SIG-M5 treated with dmso at 0.1 percent for 504 hours (cell line): ENCODE measurements at regions not wholly inside any gene's neighbourhood (a gene's known extent, or its start where the extent isn't known, plus 50 kb on each side); places are given as distances from the start of the nearest gene placed in this dataset.
"Not testable (repeated sequence)": the region's sequence is repeated elsewhere in the genome, so short reads cannot be mapped to it uniquely, and the experiment has no call there.

ENCODE experiments used
- DNase-seq: peaks from one replicate; lab custom pipeline; 2025; ENCODE audit not compliant: unreplicated experiment; lab: John Stamatoyannopoulos, UW

DNA sequence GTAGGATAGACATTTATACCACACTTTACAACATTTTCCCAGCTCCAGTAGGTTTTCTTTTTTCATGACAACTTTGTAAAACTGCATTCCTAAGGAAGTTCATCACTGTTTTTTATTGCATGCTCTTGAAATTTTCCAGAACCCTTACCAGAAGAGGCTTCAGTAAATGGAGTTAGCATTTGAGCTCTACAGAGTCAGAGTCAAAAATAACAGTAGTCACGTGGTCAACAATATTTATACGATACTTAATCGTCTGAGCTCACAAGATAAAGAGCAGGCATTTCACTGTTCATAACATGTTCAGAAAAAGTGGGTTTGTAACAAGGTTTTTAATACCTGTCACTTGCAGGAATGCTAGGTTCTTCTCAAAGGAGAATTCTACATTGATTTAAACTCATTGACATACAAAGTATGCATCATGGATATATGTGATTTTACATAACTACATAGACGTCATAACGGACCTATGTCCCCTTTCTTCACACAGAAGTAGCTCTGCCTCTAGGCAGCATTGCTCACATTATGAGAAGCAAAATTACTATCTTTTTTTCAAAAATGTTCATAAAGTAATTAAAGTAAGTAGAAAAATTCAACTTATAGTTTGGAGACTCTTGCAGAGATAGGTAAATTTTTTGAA lies 187.0 kb upstream of the COL3A1 start:
- DNase-seq, result no peak

DNA sequence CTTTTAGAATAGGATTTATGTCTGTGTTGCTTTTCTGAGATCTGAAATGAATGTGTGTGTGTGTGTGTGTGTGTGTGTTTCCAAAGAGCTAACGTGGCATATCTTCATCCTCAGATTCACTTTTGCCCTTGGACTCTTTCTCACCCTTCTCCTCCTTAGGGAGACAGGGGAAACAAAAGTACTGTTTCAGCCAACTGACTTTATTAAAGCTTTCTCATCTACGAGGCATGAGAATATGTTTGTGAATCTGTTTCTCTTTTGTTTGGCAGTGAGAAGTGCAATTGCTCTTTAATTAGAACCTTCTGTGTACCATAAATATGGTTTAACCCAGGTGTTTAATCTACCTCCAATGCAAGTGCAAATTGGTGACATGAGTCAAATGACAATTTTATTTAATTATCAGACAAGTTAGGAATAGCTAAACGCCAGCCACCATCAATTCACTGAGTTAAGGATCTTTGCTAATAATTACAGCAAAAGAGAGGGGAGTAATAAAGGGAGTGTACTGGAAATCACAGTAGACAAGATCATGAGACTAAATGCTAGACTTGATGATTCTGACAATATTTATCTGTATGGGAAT lies 186.4 kb upstream of the COL3A1 start:
- DNase-seq, result no peak

DNA sequence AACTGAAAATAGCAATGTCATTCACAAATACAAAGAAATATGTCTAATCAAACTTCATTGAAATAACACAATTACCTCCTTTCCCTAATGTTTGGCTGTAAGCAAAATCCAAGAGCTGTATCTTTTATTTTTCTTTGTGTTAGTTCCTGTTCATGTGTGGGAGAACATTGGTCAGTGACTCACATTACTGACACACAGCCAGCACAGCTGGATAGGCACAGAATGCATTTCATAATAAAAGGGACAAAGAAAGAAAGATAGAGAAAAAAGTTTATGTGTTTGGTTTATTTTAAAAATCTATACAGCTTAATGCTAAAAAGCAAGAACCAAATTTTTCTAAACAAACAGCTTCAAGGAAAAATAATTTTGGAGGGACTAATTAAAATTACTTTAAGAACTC lies 185.6 kb upstream of the COL3A1 start:
- DNase-seq, result no peak

DNA sequence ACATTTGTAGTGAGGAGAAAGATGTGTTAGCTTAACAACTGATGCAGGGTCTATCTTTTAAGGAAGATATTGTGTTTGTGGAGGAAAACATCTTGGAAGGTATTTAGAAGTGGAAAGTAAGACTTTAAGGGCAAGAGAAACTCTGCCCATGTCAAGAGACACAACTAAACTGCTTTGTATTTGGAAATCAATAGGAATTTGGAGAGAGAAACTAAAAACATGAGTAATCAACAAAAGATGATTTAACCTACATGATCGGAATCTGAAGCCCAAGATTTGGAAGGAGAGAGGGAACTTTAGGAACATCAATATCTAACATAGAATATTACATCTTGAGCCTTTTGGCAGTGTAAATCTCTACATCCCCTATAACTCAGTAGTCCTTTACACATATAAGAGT lies 184.2 kb upstream of the COL3A1 start:
- no peak for DNase-seq

DNA sequence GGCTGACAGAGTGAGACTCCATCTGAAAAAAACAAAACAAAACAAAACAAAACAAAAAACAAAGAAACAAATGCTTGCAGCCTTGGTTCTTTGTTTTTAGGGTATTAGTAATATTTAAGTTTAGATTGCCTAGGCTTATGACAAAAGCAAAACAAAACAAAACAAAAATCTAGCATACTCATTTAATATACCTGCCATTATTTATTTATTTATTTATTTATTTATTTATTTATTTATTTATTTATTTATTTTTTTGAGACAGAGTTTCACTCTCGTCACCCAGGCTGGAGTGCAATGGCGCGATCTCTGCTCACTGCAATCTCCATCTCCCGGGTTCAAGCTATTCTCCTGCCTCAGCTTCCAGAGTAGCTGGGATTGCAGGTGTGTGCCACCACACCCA lies 179.7 kb upstream of the COL3A1 start:
- not testable (repeated sequence) for DNase-seq

DNA sequence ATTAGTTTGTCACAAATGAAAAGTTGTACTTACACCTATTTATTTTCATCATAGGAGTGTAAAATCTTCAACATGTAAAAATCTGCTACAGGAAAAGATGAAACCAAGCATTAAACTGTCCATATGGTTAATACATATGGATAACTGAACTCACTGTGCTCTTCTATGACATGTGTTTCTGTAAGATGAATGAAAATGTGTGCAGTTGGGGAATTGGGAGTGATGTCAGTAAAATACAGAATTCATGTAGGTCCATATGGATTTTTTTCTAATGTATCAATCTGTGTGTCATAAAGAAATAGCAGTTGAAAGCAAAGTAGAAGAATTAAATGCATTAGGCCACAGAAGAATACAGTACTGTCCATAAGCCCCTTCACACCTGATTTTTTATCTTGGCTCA lies 178.4 kb upstream of the COL3A1 start:
- no peak for DNase-seq

DNA sequence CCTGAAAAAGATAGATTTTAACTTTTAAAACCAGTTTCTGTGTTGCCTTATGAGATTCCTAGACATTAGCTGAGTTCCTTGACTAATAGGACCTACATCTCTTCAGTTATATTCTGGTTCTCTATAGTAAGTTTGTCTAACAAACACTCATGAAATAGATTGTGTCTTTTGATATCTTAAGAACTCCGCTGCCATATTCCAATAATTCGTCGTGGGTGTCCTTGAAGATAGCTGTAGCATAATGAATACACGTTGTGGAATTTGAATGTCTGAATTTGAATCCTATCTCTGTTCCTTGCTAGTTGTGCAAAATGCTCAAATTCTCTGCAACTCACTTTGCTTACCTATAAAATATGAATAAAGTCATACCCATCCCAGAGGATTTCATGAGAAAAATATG lies 176.8 kb upstream of the COL3A1 start:
- no peak for DNase-seq

DNA sequence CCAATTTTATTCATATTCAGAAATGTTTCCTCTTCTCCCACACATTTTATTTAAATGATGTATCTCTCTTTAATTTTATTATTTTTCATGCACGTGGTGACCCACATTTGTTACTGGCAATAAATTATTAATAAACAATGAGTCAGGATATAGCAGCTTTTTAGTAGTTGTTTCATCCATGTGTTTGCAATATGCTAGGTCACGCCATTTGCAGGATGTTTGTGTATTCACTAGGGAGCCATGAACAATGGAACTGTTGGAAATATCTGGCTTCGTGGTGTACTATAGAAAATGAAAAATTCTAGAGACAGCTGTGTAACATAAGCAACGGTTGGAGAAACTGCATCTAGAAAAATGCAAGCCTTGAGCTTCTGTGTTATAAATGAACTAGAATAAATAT lies 176.0 kb upstream of the COL3A1 start:
- no peak for DNase-seq

DNA sequence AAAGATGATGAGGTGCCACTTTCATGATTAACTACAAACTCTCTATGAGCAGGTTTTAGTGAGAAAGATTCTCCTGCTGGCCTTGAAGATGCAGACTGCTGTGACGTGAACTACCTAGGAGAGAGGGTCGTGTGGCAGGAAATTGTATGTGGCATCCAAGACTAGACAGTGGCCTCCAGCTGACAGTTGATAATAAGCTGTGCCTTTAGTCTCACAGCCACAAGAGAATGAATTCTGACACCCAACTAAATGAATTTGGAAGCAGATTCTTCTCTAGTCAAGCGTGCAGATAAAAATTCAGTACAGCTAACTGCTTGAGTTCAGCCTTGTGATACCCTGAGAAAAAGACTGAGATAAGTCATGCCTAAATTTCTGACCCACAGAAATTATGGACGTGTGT lies 169.0 kb upstream of the COL3A1 start:
- DNase-seq, result no peak

DNA sequence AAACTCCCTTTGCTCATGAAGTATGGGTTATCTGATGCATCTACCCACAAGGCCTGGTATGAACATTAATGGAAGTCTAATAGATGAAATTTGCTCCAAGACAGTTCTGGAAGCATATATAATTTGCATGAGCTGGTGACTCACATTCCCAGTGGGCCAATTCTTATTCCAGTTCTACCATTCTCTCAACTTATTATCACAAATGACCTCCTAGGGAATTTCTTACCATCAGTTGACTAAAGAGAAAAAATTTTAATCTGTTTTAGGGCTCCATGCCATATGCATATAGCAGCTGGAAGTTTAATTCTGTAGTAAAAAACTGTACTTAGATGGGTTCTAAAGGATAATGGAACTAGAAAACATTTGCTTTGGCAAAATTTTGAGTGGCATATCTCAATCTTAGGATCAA lies 165.2 kb upstream of the COL3A1 start:
- DNase-seq, result no peak

DNA sequence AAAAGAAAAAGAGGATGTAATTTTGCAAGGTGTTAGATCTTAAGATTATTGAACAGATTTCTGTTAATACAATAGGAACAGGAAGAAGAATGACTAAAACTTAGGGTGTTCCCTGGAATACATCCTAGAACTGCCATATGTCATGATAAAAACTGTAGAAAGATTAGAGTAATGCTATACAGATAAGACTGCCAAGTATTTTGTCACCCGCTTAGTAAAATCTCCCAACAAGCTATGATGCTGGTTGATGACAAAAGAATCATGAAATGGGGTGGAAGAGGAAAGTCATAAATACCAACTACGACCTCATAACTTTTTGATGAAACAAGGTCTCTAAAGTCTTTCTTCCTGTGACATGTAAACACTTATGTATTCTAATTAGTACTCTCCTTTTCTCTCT lies 163.6 kb upstream of the COL3A1 start:
- no peak for DNase-seq

DNA sequence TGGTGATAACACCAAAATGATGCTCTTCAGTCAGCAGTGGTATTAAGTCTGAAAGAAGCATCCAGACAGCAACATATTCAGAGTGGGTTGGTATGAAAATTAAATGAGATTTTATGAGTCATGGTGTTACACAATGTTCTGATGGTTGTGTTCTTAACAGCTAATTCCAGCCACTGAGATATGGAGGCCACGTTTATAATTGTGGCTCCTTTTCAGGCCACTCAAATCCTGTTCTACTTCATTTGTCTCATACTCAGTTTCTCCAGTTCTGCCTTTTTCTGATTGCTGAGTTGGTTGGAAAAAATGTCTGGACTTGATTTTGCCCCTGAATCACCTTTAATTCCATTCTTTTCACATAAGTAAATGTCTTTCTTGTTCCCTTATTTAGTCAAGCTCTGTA lies 162.7 kb upstream of the COL3A1 start:
- DNase-seq, result no peak

DNA sequence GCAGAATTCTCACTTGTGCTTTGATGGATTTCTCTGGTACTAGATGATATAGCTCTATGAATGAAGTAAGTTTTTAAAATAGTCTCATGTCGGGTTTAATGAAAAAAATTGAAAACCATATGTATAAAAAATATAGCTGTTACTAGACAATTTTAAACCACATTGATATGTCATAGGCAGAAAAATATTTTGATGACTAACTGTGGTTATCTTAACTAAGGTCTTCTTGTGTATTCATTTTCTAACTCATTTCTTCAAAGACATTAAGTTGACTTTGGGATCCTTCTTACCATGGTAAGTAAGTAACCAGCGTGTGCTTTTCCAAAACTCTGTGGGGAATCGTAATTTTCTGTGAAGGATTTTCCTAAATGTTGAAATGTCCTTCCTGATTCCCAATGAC lies 160.9 kb upstream of the COL3A1 start:
- no peak for DNase-seq

DNA sequence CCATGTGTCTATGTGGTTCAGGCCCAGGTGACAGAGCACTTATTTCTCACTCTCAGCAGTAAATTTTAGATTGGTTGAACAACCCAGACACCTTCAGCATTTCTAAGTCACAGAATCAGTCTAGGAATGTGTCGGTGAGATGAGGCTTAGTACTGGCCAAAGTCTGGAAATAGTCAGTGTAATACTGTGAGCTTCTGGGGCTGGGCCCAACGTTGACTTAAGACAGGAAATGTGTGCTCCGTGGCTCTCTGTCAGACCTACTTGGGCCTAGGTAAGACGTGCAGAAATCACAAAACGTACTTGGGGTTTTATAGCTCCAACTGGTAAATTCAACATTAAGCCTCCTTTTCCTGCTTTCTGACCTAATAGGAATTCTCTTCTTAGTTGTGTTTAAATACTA lies 160.3 kb upstream of the COL3A1 start:
- DNase-seq, result no peak

DNA sequence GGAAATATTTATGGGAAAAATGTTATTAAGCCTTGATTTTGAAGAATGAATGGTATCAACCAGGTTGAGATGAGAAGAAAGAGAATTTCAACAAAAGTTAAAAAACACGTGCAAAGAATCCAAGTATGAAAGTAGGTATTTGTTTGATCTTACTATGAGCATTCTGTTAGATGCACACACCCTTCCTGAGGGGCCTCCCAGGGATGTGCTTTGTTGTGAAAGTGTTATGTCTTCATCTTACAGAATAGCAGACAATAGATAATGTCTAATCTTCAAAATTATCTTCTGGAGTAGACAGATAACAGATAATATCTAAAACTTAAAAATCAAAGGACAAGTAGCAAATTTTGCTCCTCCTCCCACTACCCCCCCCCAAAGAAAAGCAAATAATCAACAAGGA lies 155.2 kb upstream of the COL3A1 start:
- no peak for DNase-seq

DNA sequence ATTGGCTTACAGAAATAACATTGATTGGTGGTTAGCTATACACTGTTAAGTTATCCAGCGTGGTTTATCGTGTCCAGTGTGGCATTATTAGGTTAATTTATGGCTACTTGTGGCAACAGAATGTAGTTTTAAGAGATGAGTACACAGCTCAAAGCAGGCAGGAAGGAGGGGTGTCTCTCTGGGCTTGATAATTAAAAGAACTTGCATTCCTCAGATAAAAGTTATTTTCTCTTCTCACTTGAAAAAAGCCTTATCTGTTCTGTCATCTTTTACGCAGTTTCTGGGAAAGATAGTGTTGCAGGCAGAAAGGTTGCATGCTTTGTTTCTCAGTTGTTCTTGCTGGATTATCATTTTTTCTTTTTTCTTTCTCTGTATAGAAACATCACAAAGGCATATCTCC lies 154.4 kb upstream of the COL3A1 start:
- no peak for DNase-seq

DNA sequence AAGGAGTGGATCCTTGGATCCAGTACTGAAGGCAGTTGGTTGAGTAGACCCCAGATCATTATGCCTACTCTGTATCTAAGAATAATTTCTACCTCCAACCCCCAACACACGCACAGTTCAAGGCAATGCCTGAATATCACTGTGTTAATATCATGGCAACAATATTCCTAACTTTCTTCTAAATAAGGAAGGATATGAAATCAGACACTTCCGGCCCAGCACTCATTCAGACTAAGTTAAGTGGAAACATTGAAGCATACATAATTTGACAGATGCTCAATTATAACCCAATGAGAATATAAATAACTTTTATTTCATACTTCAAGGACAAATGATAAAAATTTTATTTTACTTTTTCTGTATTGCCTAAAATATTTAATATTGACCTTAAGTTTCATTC lies 153.6 kb upstream of the COL3A1 start:
- DNase-seq, result no peak

DNA sequence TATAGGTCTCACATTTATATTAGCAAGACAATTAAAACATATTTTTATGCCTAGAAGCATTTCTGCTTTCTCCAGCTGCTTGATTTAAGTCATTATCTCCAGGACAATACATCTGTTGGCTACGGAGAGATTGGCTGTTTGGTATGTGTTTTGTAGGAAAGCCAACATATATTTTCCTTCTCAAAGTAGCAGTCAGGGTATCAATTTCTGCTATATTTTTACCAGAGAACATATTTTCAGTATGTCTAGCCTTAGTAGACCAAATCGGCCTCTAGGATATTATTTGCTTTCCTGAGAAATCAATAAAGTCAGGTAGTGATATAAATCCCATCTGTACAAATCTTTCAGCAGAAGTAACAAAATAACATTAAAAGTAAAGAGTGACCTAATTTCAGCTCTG lies 150.0 kb upstream of the COL3A1 start:
- no peak for DNase-seq

DNA sequence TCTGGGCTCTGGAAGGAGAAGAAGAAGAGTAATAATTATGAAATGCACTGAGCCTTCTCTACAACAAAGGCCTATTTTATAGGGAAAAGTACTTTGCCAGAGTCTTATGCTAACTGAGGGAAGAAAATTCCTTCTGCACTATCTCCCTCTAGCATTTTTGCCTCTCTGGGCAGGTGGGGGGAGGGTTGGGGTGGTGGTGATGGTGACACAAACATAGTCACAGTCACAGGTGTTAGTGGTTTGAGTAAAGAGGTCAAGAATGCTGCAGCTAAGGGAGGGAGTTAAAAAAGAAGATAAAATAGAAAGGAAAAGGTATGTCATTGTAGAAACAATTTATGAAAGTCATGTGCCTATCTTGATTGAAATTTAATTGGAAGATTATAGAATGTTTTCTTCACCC lies 140.8 kb upstream of the COL3A1 start:
- no peak for DNase-seq

DNA sequence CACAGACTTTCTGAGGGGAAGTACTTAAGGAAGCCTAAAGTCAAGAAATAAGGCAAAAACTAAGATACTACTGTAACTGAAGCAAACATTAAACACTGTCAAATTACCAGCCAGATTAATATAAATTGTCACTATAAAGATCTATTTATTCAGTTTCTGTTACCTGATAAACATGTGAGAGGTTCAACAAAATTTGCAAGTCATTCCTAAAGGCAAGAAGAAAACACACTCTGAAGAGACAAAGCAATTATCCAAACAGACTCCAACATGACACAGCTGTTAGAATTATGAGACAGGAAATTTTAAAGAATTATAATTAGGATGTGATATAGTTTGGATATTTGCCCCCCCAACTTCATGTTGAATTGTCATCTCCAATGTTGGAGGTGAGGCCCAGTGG lies 140.4 kb upstream of the COL3A1 start:
- DNase-seq, result no peak

DNA sequence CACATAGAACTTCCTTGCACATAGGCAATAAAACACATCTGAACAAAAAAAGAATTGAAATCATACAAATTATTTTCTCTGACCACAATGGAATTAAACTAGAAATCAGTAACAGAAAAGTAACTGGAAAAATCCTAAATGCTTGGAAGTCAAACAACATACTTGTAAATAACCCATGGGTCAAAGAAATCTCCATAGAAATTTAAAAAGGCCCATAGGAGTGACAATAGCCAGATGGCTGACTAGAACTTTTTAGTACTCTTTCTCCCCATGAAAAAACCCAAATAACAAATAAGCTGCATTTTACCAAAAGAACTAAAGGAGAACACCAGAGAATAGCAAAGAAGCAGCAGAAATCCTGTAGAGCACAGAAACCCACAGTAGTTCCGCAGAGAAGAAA lies 139.2 kb upstream of the COL3A1 start:
- DNase-seq, result no peak

DNA sequence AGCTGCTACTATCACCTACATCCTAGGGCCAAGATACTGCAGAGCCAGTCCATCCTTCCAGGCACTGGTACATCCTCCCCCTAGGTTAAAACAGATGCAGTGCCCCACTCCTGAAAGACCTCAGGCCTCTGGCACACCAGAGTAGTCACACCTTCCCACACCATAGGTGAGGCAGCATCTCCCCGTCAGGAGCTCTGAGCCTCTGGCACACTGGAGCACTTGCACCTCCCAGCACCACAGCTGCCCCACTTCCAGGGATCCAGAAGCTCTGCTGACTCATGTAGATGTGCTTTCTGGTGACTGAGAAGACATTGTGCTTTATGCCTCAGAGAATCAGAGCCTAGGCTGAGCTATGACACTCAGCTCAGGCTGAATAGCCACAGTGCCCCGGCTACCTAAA lies 138.4 kb upstream of the COL3A1 start:
- no peak for DNase-seq

DNA sequence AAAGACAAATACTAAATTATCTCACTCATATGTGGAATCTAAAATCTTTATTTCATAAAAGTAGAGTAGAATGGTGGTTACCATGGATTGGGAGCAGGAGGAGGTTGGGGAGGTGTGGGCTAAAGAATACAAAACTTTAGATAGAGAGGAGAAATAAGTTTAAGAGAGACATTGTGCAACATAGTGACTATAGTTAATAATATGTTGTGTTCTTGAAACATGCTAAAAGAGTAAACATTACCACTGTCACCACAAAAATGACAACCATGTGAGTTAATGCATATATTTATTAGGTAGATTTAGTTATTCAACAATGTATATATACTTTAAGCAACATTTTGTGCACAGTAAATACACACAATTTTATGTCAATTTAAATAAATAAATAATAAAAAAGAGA lies 128.5 kb upstream of the COL3A1 start:
- DNase-seq, result no peak
